Panc1 (cell line): ENCODE measurements at regions not wholly inside any gene's neighbourhood (a gene's known extent, or its start where the extent isn't known, plus 50 kb on each side); places are given as distances from the start of the nearest gene placed in this dataset.

Source experiments
- ATAC-seq: fragments of 200-7000 bp; cut with Tn5 transposase; 2 replicates; pipeline ENCODE4 v1.9.1; 2020; ENCODE audit warnings: mild to moderate bottlenecking, moderate library complexity
- BruUV-seq: library from RNA; stranded (reverse); fragments of 400-500 nt; replicated peaks from 2 replicates; lab custom pipeline; 2021; lab: Mats Ljungman, UMichigan
- CTCF ChIA-PET: fragments of 300-600 bp; sonication (Branson Sonifier 250); formaldehyde crosslinking; loops from one replicate; lab custom pipeline; 2022; ENCODE audit warnings: antibody characterized with exemption; lab: Charles Lee
- POLR2A ChIA-PET: fragments of 300-600 bp; sonication (Branson Sonifier 250); formaldehyde crosslinking; loops from one replicate; lab custom pipeline; 2022; ENCODE audit warnings: antibody characterized with exemption; lab: Charles Lee
- DNase-seq: peaks from one replicate; pipeline ENCODE4 v3.0.0-alpha.2; 2010; ENCODE audit warnings: low read depth, low spot score
- H3K27ac ChIP-seq: 2 replicates; pipeline ENCODE4 v1.5.1; 2011; ENCODE audit warnings: mild to moderate bottlenecking, low read length, inconsistent platforms
- H3K27me3 ChIP-seq: fragments of 200-500 bp; sonication (Bioruptor generic); 2 replicates; pipeline ENCODE4 v1.6.0; 2014; ENCODE audit warnings: low read length, inconsistent platforms; ENCODE audit not compliant: control insufficient read depth, insufficient read depth
- H3K36me3 ChIP-seq: fragments of 200-500 bp; sonication (Bioruptor generic); 2 replicates; pipeline ENCODE4 v1.5.1; 2014; ENCODE audit warnings: inconsistent platforms, mild to moderate bottlenecking, low read length, moderate library complexity; ENCODE audit not compliant: control insufficient read depth, insufficient read depth
- H3K4me1 ChIP-seq: 2 replicates; pipeline ENCODE4 v1.5.1; 2011; ENCODE audit warnings: inconsistent platforms, mild to moderate bottlenecking, low read length, moderate library complexity; ENCODE audit not compliant: control insufficient read depth, insufficient read depth
- H3K4me3 ChIP-seq, 2 experiments: 2 replicates each; pipeline ENCODE4 v1.5.1; 2011 to 2012; ENCODE audit warnings: low read depth in 2 of 2, low read length in 2 of 2, mild to moderate bottlenecking in 2 of 2, inconsistent platforms in 1 of 2, moderate library complexity in 1 of 2
- H3K9me3 ChIP-seq: fragments of 200-500 bp; sonication (Bioruptor generic); 2 replicates; pipeline ENCODE4 v1.5.1; 2014; ENCODE audit warnings: low read depth, mild to moderate bottlenecking, inconsistent platforms, low read length, moderate library complexity; ENCODE audit not compliant: control insufficient read depth, insufficient read depth
- CTCF ChIP-seq: fragments of 450-650 bp; IDR thresholded peaks from 2 replicates; pipeline ENCODE4 v1.5.1; 2017; ENCODE audit warnings: mild to moderate bottlenecking
- POLR2AphosphoS5 ChIP-seq: IDR thresholded peaks from 2 replicates; pipeline ENCODE4 v1.6.1; 2012; ENCODE audit warnings: mild to moderate bottlenecking, low read depth, low read length, moderate library complexity
- REST ChIP-seq, 2 experiments: IDR thresholded peaks; 2 replicates each; pipeline ENCODE4 v1.6.1; 2011 to 2012; ENCODE audit warnings: low read depth in 2 of 2, control low read depth in 1 of 2, low read length in 1 of 2, mild to moderate bottlenecking in 1 of 2, moderate library complexity in 1 of 2; ENCODE audit not compliant: insufficient read depth in 1 of 2
- SIN3A ChIP-seq: IDR thresholded peaks from 2 replicates; pipeline ENCODE4 v1.6.1; 2012; ENCODE audit warnings: low read depth, mild to moderate bottlenecking, low read length, moderate library complexity, borderline replicate concordance; ENCODE audit not compliant: insufficient read depth
- TCF7L2 ChIP-seq: IDR thresholded peaks from 2 replicates; pipeline ENCODE4 v1.6.1; 2011; ENCODE audit warnings: mild to moderate bottlenecking, low read depth, low read length, inconsistent platforms
- in situ Hi-C: cut with HindIII; loops from 2 replicates; pipeline ENCODE4 v1.10.0; 2016; ENCODE audit warnings: low sequenced_read_pairs, low pct_unique_long_range_greater_than_20kb
- intact Hi-C: fragments of 100-400 bp; cut with micrococcal nuclease; formaldehyde crosslinking; loops from one replicate; pipeline ENCODE4 v1.10.0; 2022; ENCODE audit not compliant: unreplicated experiment

- Histone ChIP-seq H3K4me1 (no peaks in the 10 kb centered on the region), H3K27me3 (peaks cover 2% of the 10 kb centered on the region; the same call in 1 of the 2 replicates), H3K9me3 (no peaks in the 10 kb centered on the region), H3K27ac (no peak overlapping the region), H3K36me3 (no peaks in the 10 kb centered on the region), H3K4me3 (no peak overlapping the region)
- in situ Hi-C loops, result no loop called here
- CTCF ChIA-PET, result no interaction called here
- intact Hi-C loops, result no loop called here
- TF ChIP-seq POLR2AphosphoS5 (no peak), TCF7L2 (no peak), REST (IDR thresholded peaks at IDR 0.05; ENCODE audit: insufficient read depth in 1 of 2, low read depth in 2 of 2, low read length in 1 of 2) (no peak), SIN3A (no peak), CTCF (no peak)
- BruUV-seq, result no TSS peak
- ATAC-seq (no peak), DNase-seq (no peak)
- POLR2A ChIA-PET, result no interaction called here
These were observed 559.0 kb upstream of the DAB1 start for GRCh38 chr1:57982852-57983251.

GRCh38 chr1:57976216-57976615 lies 552.4 kb upstream of the DAB1 start:
- ATAC-seq (no peak), DNase-seq (no peak)
- H3K27ac ChIP-seq, result no peak overlapping the region
- H3K9me3 ChIP-seq, result no peaks in the 10 kb centered on the region
- in situ Hi-C loops, result no loop called here
- BruUV-seq, result no TSS peak
- intact Hi-C loops, result no loop called here
- CTCF ChIA-PET, result no interaction called here
- H3K36me3 ChIP-seq, result no peaks in the 10 kb centered on the region
- peaks cover 2% of the 10 kb centered on the region; the same call in 1 of the 2 replicates for H3K27me3 ChIP-seq
- H3K4me1 ChIP-seq, result no peaks in the 10 kb centered on the region
- TF ChIP-seq POLR2AphosphoS5 (no peak), TCF7L2 (no peak), REST (IDR thresholded peaks at IDR 0.05; ENCODE audit: insufficient read depth in 1 of 2, low read depth in 2 of 2, low read length in 1 of 2) (no peak), SIN3A (no peak), CTCF (no peak)
- POLR2A ChIA-PET, result no interaction called here
- no peak overlapping the region for H3K4me3 ChIP-seq
